SK-N-SH (cell line): ENCODE measurements at regions not wholly inside any gene's neighbourhood (a gene's known extent, or its start where the extent isn't known, plus 50 kb on each side); places are given as distances from the start of the nearest gene placed in this dataset.

Experiments
- FOXJ3 ChIP-seq: sonication (generic); formaldehyde crosslinking; IDR thresholded peaks from 2 replicates; pipeline ENCODE4 v1.5.1; 2020; ENCODE audit warnings: mild to moderate bottlenecking, missing genetic modification reagents
- POLR2AphosphoS5 ChIP-seq: IDR thresholded peaks from 2 replicates; pipeline ENCODE4 v1.6.1; 2012; ENCODE audit warnings: low read depth, low read length
- RAD21 ChIP-seq: IDR thresholded peaks from 2 replicates; pipeline ENCODE4 v1.6.1; 2012; ENCODE audit warnings: mild to moderate bottlenecking, low read length
- RFX5 ChIP-seq: IDR thresholded peaks from 2 replicates; pipeline ENCODE4 v1.6.1; 2012; ENCODE audit warnings: mild to moderate bottlenecking, improper control_type of control experiment, low read length
- SIN3A ChIP-seq: IDR thresholded peaks from 2 replicates; pipeline ENCODE4 v1.6.1; 2012; ENCODE audit warnings: low read depth, mild to moderate bottlenecking, low read length, moderate library complexity, borderline replicate concordance
- SMC3 ChIP-seq: IDR thresholded peaks from 2 replicates; pipeline ENCODE4 v1.6.1; 2012; ENCODE audit warnings: low read depth, low read length, improper control_type of control experiment
- TAF1 ChIP-seq: IDR thresholded peaks from 2 replicates; pipeline ENCODE4 v1.6.1; 2012; ENCODE audit warnings: low read depth, mild to moderate bottlenecking, low read length, moderate library complexity, borderline replicate concordance
- YY1 ChIP-seq: IDR thresholded peaks from 2 replicates; pipeline ENCODE4 v1.4.0; 2012; ENCODE audit warnings: low read depth, mild to moderate bottlenecking
- TF ChIP-seq, protein P1 (sequence below): fragments of 200-600 bp; sonication (generic); IDR thresholded peaks from 2 replicates; pipeline ENCODE4 v1.6.1; 2017; ENCODE audit warnings: antibody characterized with exemption, mild to moderate bottlenecking, moderate library complexity
- TF ChIP-seq, protein P2 (sequence below): fragments of 150-350 bp; IDR thresholded peaks from 2 replicates; pipeline ENCODE4 v1.6.1; 2017; ENCODE audit warnings: antibody characterized with exemption, low read length, low read depth, borderline replicate concordance
- TF ChIP-seq, protein P3 (sequence below): IDR thresholded peaks from 2 replicates; pipeline ENCODE4 v1.6.1; 2012; ENCODE audit warnings: mild to moderate bottlenecking, low read depth, low read length, moderate library complexity

DNA sequence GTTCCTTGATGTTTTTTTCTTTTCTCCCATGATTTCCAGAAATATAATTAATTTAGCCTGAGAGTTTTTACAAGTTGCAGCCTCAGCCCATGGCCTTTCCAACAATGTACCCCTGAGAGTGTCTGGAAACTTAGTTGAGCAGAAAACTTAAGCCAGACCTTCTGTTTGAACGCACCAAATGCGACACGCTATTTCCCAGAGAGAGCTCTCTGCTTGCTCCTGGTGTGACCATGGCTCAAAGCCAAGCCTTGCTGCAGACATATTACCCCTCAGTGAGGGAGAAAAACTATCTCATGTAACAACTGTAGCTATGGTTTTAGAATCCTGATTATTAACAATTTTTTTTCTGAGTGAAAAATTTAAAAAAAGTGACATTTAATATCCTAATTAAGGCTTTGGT, 1204.5 kb upstream of the SLC10A2 start:
- TF ChIP-seq, protein P1, sequence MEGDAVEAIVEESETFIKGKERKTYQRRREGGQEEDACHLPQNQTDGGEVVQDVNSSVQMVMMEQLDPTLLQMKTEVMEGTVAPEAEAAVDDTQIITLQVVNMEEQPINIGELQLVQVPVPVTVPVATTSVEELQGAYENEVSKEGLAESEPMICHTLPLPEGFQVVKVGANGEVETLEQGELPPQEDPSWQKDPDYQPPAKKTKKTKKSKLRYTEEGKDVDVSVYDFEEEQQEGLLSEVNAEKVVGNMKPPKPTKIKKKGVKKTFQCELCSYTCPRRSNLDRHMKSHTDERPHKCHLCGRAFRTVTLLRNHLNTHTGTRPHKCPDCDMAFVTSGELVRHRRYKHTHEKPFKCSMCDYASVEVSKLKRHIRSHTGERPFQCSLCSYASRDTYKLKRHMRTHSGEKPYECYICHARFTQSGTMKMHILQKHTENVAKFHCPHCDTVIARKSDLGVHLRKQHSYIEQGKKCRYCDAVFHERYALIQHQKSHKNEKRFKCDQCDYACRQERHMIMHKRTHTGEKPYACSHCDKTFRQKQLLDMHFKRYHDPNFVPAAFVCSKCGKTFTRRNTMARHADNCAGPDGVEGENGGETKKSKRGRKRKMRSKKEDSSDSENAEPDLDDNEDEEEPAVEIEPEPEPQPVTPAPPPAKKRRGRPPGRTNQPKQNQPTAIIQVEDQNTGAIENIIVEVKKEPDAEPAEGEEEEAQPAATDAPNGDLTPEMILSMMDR: no peak
- TF ChIP-seq RAD21: no peak
- TF ChIP-seq YY1: no peak
- TF ChIP-seq, protein P2, sequence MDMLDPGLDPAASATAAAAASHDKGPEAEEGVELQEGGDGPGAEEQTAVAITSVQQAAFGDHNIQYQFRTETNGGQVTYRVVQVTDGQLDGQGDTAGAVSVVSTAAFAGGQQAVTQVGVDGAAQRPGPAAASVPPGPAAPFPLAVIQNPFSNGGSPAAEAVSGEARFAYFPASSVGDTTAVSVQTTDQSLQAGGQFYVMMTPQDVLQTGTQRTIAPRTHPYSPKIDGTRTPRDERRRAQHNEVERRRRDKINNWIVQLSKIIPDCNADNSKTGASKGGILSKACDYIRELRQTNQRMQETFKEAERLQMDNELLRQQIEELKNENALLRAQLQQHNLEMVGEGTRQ: no peak
- TF ChIP-seq, protein P3, sequence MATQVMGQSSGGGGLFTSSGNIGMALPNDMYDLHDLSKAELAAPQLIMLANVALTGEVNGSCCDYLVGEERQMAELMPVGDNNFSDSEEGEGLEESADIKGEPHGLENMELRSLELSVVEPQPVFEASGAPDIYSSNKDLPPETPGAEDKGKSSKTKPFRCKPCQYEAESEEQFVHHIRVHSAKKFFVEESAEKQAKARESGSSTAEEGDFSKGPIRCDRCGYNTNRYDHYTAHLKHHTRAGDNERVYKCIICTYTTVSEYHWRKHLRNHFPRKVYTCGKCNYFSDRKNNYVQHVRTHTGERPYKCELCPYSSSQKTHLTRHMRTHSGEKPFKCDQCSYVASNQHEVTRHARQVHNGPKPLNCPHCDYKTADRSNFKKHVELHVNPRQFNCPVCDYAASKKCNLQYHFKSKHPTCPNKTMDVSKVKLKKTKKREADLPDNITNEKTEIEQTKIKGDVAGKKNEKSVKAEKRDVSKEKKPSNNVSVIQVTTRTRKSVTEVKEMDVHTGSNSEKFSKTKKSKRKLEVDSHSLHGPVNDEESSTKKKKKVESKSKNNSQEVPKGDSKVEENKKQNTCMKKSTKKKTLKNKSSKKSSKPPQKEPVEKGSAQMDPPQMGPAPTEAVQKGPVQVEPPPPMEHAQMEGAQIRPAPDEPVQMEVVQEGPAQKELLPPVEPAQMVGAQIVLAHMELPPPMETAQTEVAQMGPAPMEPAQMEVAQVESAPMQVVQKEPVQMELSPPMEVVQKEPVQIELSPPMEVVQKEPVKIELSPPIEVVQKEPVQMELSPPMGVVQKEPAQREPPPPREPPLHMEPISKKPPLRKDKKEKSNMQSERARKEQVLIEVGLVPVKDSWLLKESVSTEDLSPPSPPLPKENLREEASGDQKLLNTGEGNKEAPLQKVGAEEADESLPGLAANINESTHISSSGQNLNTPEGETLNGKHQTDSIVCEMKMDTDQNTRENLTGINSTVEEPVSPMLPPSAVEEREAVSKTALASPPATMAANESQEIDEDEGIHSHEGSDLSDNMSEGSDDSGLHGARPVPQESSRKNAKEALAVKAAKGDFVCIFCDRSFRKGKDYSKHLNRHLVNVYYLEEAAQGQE: no peak
- no peak for TF ChIP-seq SMC3
- TF ChIP-seq SIN3A: no peak
- no peak for TF ChIP-seq FOXJ3
- no peak for TF ChIP-seq TAF1
- TF ChIP-seq RFX5: no peak
- TF ChIP-seq POLR2AphosphoS5: no peak
